ENCODE measurements at regions not wholly inside any gene's neighbourhood (a gene's known extent, or its start where the extent isn't known, plus 50 kb on each side); places are given as distances from the start of the nearest gene placed in this dataset.

DNA sequence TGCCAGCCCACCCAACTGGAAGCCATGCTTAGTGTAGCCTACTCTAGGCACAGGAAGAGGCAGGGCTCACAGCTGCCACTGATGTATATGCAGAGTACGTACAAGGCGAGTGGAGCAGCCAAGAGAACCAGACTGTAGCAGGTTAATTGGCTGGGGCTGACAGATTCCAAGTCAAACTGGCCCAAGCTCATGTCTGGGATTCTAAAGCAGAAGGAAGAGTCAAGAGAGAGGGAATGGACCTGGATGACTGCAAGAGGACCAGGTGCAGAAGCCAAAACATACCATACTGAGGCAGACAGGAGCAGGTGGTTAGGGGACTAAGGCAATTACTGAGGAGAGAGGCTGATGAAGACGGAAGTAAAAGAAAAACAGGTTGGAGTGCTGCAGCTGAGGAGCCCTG is 51.3 kb upstream of the LRRN2 start:
- H3K9me3 ChIP-seq (ENCODE audit: insufficient read depth, low read depth, low read length), result peaks cover 6% of the 10 kb centered on the region; the same call in 1 of the 2 replicates
- no peaks in the 10 kb centered on the region for H3K4me1 ChIP-seq (ENCODE audit: insufficient read depth, low read length, poor library complexity, severe bottlenecking)
- H3K9ac ChIP-seq (ENCODE audit: low read depth, low read length, poor library complexity, severe bottlenecking), result no peak overlapping the region
- H2AFZ ChIP-seq (ENCODE audit: low read length), result no peak overlapping the region
- no peak overlapping the region for H3K4me3 ChIP-seq (ENCODE audit: low read length, poor library complexity, severe bottlenecking)
- TF ChIP-seq, protein P1, sequence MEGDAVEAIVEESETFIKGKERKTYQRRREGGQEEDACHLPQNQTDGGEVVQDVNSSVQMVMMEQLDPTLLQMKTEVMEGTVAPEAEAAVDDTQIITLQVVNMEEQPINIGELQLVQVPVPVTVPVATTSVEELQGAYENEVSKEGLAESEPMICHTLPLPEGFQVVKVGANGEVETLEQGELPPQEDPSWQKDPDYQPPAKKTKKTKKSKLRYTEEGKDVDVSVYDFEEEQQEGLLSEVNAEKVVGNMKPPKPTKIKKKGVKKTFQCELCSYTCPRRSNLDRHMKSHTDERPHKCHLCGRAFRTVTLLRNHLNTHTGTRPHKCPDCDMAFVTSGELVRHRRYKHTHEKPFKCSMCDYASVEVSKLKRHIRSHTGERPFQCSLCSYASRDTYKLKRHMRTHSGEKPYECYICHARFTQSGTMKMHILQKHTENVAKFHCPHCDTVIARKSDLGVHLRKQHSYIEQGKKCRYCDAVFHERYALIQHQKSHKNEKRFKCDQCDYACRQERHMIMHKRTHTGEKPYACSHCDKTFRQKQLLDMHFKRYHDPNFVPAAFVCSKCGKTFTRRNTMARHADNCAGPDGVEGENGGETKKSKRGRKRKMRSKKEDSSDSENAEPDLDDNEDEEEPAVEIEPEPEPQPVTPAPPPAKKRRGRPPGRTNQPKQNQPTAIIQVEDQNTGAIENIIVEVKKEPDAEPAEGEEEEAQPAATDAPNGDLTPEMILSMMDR (conservative IDR thresholded peaks at IDR 0.05; ENCODE audit: low read length), result no peak
- no peak for TF ChIP-seq EZH2phosphoT487 (IDR thresholded peaks at IDR 0.05; ENCODE audit: borderline replicate concordance)
- no peaks in the 10 kb centered on the region for H4K20me1 ChIP-seq (ENCODE audit: insufficient read depth, low read length, poor library complexity, severe bottlenecking)
- no peaks in the 10 kb centered on the region for H3F3A ChIP-seq (ENCODE audit: low read depth)
- H3K79me2 ChIP-seq (ENCODE audit: insufficient read depth, low read length), result no peaks in the 10 kb centered on the region
- no peak overlapping the region for H3K4me2 ChIP-seq (ENCODE audit: low read depth, low read length, poor library complexity, severe bottlenecking)
- H3K36me3 ChIP-seq (ENCODE audit: insufficient read depth, low read length), result no peaks in the 10 kb centered on the region
- H3K9me2 ChIP-seq (replicated peaks; ENCODE audit: low read depth, low read length), result no peaks in the 10 kb centered on the region
- no peaks in the 10 kb centered on the region for H3K27me3 ChIP-seq (ENCODE audit: insufficient read depth, low read length, poor library complexity, severe bottlenecking)

- no peak overlapping the region for H3K4me2 ChIP-seq (ENCODE audit: low read depth, low read length, poor library complexity, severe bottlenecking)
- no peak overlapping the region for H2AFZ ChIP-seq (ENCODE audit: low read length)
- no peaks in the 10 kb centered on the region for H3K27me3 ChIP-seq (ENCODE audit: insufficient read depth, low read length, poor library complexity, severe bottlenecking)
- no peaks in the 10 kb centered on the region for H3F3A ChIP-seq (ENCODE audit: low read depth)
- H3K79me2 ChIP-seq (ENCODE audit: insufficient read depth, low read length), result no peaks in the 10 kb centered on the region
- H3K36me3 ChIP-seq (ENCODE audit: insufficient read depth, low read length), result no peaks in the 10 kb centered on the region
- no peaks in the 10 kb centered on the region for H4K20me1 ChIP-seq (ENCODE audit: insufficient read depth, low read length, poor library complexity, severe bottlenecking)
- no peak overlapping the region for H3K9ac ChIP-seq (ENCODE audit: low read depth, low read length, poor library complexity, severe bottlenecking)
- H3K9me2 ChIP-seq (replicated peaks; ENCODE audit: low read depth, low read length), result no peaks in the 10 kb centered on the region
- peaks cover 6% of the 10 kb centered on the region; the same call in 1 of the 2 replicates for H3K9me3 ChIP-seq (ENCODE audit: insufficient read depth, low read depth, low read length)
- no peak for TF ChIP-seq EZH2phosphoT487 (IDR thresholded peaks at IDR 0.05; ENCODE audit: borderline replicate concordance)
- TF ChIP-seq, protein P1 (conservative IDR thresholded peaks at IDR 0.05; ENCODE audit: low read length), result no peak
- H3K4me1 ChIP-seq (ENCODE audit: insufficient read depth, low read length, poor library complexity, severe bottlenecking), result no peaks in the 10 kb centered on the region
- H3K4me3 ChIP-seq (ENCODE audit: low read length, poor library complexity, severe bottlenecking), result no peak overlapping the region
Measured at GRCh38 chr1:204738506-204738905, 53.0 kb upstream of the LRRN2 start.

- Histone ChIP-seq H3K4me3 (ENCODE audit: low read length, poor library complexity, severe bottlenecking) (no peak overlapping the region), H3K27me3 (ENCODE audit: insufficient read depth, low read length, poor library complexity, severe bottlenecking) (no peaks in the 10 kb centered on the region), H3K36me3 (ENCODE audit: insufficient read depth, low read length) (no peaks in the 10 kb centered on the region), H3K79me2 (ENCODE audit: insufficient read depth, low read length) (no peaks in the 10 kb centered on the region), H2AFZ (ENCODE audit: low read length) (no peak overlapping the region), H4K20me1 (ENCODE audit: insufficient read depth, low read length, poor library complexity, severe bottlenecking) (no peaks in the 10 kb centered on the region), H3K4me1 (ENCODE audit: insufficient read depth, low read length, poor library complexity, severe bottlenecking) (no peaks in the 10 kb centered on the region), H3K9me3 (ENCODE audit: insufficient read depth, low read depth, low read length) (peaks cover 6% of the 10 kb centered on the region; the same call in 1 of the 2 replicates), H3K4me2 (ENCODE audit: low read depth, low read length, poor library complexity, severe bottlenecking) (no peak overlapping the region), H3K9ac (ENCODE audit: low read depth, low read length, poor library complexity, severe bottlenecking) (no peak overlapping the region), H3F3A (ENCODE audit: low read depth) (no peaks in the 10 kb centered on the region), H3K9me2 (replicated peaks; ENCODE audit: low read depth, low read length) (no peaks in the 10 kb centered on the region)
- no peak for TF ChIP-seq EZH2phosphoT487 (IDR thresholded peaks at IDR 0.05; ENCODE audit: borderline replicate concordance)
- TF ChIP-seq, protein P1 (conservative IDR thresholded peaks at IDR 0.05; ENCODE audit: low read length), result no peak
Measured at GRCh38 chr1:204740354-204740753, 54.8 kb upstream of the LRRN2 start.
